Colonic mucosa (tissue), 4 donors: ENCODE measurements at regions not wholly inside any gene's neighbourhood (a gene's known extent, or its start where the extent isn't known, plus 50 kb on each side); places are given as distances from the start of the nearest gene placed in this dataset.
"Not testable (repeated sequence)": the region's sequence is repeated elsewhere in the genome, so short reads cannot be mapped to it uniquely, and the experiment has no call there.

Source experiments
- DNase-seq: peaks from one replicate; pipeline ENCODE4 v3.0.0-alpha.2; 2020
- H3K27ac ChIP-seq: fragments of 200-600 bp; one replicate; pipeline ENCODE4 v1.8.0; 2021
- H3K27me3 ChIP-seq: fragments of 200-600 bp; one replicate; pipeline ENCODE4 v1.8.0; 2021
- H3K36me3 ChIP-seq: fragments of 200-600 bp; one replicate; pipeline ENCODE4 v1.8.0; 2021
- H3K4me1 ChIP-seq: fragments of 200-600 bp; one replicate; pipeline ENCODE4 v1.8.0; 2021; ENCODE audit warnings: mild to moderate bottlenecking
- H3K4me3 ChIP-seq: fragments of 200-600 bp; one replicate; pipeline ENCODE4 v1.8.0; 2021
- H3K9ac ChIP-seq, 2 donors: one replicate each; pipeline ENCODE4 v1.7.0; 2013; ENCODE audit warnings: control low read depth in 2 of 2, low read depth in 2 of 2, low read length in 2 of 2
- H3K9me3 ChIP-seq: fragments of 200-600 bp; one replicate; pipeline ENCODE4 v1.8.0; 2021
- intact Hi-C: fragments of 100-400 bp; cut with DNase I; formaldehyde crosslinking; loops from one replicate; pipeline ENCODE4 v1.14.1; 2022
- TF ChIP-seq, protein P1 (sequence below): fragments of 200-600 bp; IDR thresholded peaks from one replicate; pipeline ENCODE4 v1.8.0; 2022; ENCODE audit warnings: antibody characterized with exemption, mild to moderate bottlenecking
- donor health status: healthy.
- donor health status: DM: no; HTN: no; CAD: no.
- donor health status: DM: no; HTN: no; CAD: no.

DNA sequence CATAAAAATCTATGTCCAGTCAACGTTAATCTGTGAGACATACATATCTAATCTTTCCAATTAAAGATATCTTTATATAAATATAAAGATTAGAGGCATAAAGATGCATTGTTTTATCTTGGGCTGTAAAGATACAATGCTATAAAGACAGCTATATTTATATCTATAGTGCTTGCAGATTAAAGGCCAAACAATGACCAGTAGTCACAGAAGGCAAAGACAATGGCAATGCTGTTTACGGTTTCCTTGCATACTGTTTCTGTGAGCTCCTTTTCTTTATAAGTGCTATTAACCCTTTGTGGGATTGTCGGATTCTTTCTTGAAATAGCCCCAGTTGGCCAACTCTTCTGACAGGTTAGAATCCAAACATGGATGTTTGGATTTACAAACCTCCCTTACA, 85.5 kb upstream of the SALL1 start:
- TF ChIP-seq, protein P1, sequence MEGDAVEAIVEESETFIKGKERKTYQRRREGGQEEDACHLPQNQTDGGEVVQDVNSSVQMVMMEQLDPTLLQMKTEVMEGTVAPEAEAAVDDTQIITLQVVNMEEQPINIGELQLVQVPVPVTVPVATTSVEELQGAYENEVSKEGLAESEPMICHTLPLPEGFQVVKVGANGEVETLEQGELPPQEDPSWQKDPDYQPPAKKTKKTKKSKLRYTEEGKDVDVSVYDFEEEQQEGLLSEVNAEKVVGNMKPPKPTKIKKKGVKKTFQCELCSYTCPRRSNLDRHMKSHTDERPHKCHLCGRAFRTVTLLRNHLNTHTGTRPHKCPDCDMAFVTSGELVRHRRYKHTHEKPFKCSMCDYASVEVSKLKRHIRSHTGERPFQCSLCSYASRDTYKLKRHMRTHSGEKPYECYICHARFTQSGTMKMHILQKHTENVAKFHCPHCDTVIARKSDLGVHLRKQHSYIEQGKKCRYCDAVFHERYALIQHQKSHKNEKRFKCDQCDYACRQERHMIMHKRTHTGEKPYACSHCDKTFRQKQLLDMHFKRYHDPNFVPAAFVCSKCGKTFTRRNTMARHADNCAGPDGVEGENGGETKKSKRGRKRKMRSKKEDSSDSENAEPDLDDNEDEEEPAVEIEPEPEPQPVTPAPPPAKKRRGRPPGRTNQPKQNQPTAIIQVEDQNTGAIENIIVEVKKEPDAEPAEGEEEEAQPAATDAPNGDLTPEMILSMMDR: no peak
- intact Hi-C loops: no loop called here
- Histone ChIP-seq H3K9ac (no peak overlapping the region), H3K27ac (no peak overlapping the region), H3K27me3 (no peaks in the 10 kb centered on the region), H3K4me3 (no peak overlapping the region), H3K9me3 (no peaks in the 10 kb centered on the region), H3K4me1 (no peaks in the 10 kb centered on the region), H3K36me3 (no peaks in the 10 kb centered on the region)
- DNase-seq: no peak

DNA sequence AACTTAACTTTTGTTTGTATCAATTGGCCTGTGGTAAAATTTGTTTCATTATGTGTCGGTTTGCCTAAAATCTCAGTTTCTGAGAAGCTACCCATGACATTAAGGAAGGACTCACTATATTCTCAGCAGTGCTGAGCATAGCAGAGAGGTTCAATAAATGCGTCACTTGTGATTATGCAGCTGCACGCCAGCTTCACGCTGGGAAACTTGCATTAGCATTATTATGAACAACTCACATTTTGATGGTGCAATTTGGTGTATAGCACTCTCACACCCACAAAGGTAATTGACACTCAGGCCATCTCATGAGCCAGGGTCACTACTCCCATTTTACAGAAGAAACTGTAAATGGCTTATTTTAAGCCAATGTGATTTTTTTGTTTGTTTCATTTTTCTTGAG, 80.6 kb upstream of the SALL1 start:
- TF ChIP-seq, protein P1: no peak
- no peak for DNase-seq
- Histone ChIP-seq H3K9ac (no peak overlapping the region), H3K4me1 (no peaks in the 10 kb centered on the region), H3K9me3 (no peaks in the 10 kb centered on the region), H3K27me3 (no peaks in the 10 kb centered on the region), H3K4me3 (no peak overlapping the region), H3K36me3 (no peaks in the 10 kb centered on the region), H3K27ac (no peak overlapping the region)
- intact Hi-C loops: no loop called here

DNA sequence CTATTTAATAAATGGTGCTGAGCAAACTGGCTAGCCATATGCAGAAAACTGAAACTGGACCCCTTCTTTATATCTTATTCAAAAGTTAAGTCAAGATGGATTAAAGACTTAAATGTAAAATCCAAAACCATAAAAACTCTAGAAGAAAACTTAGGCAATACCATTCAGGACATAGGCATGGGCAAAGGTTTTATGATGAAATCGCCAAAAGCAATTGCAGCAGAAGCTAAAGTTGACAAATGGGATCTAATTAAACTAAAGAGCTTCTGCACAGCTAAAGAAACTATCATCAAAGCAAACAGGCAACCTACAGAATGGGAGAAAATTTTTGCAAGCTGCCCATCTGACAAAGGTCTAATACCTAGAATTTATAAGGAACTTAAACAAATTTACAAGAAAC, 79.0 kb upstream of the SALL1 start:
- H3K27ac ChIP-seq, H3K9me3 ChIP-seq, DNase-seq, H3K4me1 ChIP-seq, H3K4me3 ChIP-seq, H3K9ac ChIP-seq, intact Hi-C loops, H3K36me3 ChIP-seq, H3K27me3 ChIP-seq: not testable (repeated sequence)

DNA sequence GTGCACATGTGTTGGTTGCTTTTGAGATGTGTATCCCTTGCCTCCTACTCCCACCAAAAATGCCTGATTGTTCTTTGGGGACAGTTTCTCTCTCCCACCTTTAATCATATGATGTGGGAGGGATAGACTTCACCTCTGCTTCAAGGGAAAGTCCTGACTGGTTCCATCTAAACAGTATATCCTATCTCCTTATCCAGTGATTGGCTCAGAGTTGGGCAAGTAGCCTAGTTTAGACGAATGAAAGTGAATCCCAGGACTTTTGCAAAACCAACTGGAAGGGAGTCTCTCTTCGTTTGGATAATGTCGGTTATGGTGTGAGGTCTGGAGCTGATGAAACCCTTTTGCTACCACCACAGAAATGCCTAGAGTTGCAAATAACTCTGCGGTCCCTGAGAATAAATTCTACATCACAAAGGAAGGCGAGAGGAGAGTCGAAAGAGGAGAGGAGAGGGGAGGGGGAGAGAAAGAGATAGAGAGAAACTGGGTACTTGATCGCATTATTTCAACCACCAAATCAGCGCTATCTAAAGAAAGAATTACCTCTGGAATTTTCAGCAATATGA, 77.1 kb upstream of the SALL1 start:
- no peaks in the 10 kb centered on the region for H3K36me3 ChIP-seq
- no peaks in the 10 kb centered on the region for H3K4me1 ChIP-seq
- no peak overlapping the region for H3K27ac ChIP-seq
- no peaks in the 10 kb centered on the region for H3K27me3 ChIP-seq
- intact Hi-C loops: no loop called here
- no peak overlapping the region for H3K4me3 ChIP-seq
- H3K9ac ChIP-seq: no peak overlapping the region
- H3K9me3 ChIP-seq: no peaks in the 10 kb centered on the region
- no peak for DNase-seq
- TF ChIP-seq, protein P1: no peak

DNA sequence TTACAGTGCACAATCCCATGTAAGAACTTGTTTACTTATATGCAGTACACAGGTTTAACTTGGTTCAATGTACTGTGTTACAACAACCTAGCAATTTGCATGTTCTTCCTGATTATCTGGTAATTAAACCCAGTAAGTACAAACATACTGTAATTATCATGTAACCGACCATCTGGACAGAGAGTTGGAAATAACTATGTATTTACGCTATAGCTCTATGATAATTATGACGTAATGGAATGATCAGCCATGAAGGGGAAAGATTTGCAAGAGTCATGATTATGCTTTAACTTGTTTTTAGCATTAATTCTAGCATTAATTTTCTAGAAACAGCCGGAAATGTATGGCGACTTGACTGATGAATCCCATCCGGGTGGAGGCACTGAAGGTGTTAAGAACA, 74.8 kb upstream of the SALL1 start:
- H3K9ac ChIP-seq: no peak overlapping the region
- no peak for DNase-seq
- no peaks in the 10 kb centered on the region for H3K27me3 ChIP-seq
- no peak overlapping the region for H3K4me3 ChIP-seq
- H3K4me1 ChIP-seq: no peaks in the 10 kb centered on the region
- TF ChIP-seq, protein P1: no peak
- no peaks in the 10 kb centered on the region for H3K9me3 ChIP-seq
- H3K27ac ChIP-seq: no peak overlapping the region
- H3K36me3 ChIP-seq: no peaks in the 10 kb centered on the region
- intact Hi-C loops: no loop called here

DNA sequence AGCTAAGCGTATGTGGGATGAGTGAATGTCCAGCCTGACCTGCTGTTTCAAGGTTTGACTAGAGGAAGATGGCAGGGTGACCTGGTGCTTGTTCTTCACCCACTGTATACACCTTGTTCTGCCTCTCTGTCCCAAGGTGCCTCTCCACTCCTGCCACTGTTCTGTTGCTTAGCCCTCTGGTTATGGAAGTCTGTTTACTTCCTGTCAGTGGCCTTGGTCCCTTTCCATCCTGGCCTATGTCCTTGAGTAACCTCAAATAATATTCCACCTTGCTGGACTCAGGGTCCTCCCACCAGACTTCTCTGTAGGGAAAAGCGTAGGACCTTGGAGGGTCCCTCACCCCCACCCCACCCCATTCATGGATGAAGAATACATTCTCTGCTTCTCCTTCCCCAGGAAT, 73.2 kb upstream of the SALL1 start:
- H3K27ac ChIP-seq: no peak overlapping the region
- intact Hi-C loops: no loop called here
- TF ChIP-seq, protein P1: no peak
- H3K27me3 ChIP-seq: no peaks in the 10 kb centered on the region
- no peak overlapping the region for H3K9ac ChIP-seq
- DNase-seq: no peak
- no peak overlapping the region for H3K4me3 ChIP-seq
- no peaks in the 10 kb centered on the region for H3K4me1 ChIP-seq
- no peaks in the 10 kb centered on the region for H3K9me3 ChIP-seq
- no peaks in the 10 kb centered on the region for H3K36me3 ChIP-seq
